HepG2 (cell line): ENCODE measurements at regions not wholly inside any gene's neighbourhood (a gene's known extent, or its start where the extent isn't known, plus 50 kb on each side); places are given as distances from the start of the nearest gene placed in this dataset.

Experiments used
- HDAC1 ChIP-seq: sonication (generic); formaldehyde crosslinking; IDR thresholded peaks from 2 replicates; pipeline ENCODE4 v1.5.1; 2020; ENCODE audit warnings: mild to moderate bottlenecking, missing genetic modification reagents
- HNRNPK ChIP-seq: fragments of 200-400 bp; formaldehyde crosslinking; IDR thresholded peaks from 2 replicates; pipeline ENCODE4 v1.6.1; 2018; ENCODE audit warnings: low read length, low read depth, moderate library complexity, mild to moderate bottlenecking; ENCODE audit not compliant: poor library complexity, severe bottlenecking
- HNRNPL ChIP-seq: fragments of 200-400 bp; formaldehyde crosslinking; IDR thresholded peaks from 2 replicates; pipeline ENCODE4 v1.6.1; 2017; ENCODE audit warnings: mild to moderate bottlenecking, low read depth, low read length
- IKZF1 ChIP-seq: fragments of 450-650 bp; IDR thresholded peaks from 2 replicates; pipeline ENCODE4 v1.7.1; 2016
- KDM2A ChIP-seq: sonication (generic); formaldehyde crosslinking; IDR thresholded peaks from 2 replicates; pipeline ENCODE4 v1.4.0; 2020; ENCODE audit warnings: low read depth, missing genetic modification reagents, borderline replicate concordance
- NR2C2 ChIP-seq: sonication (generic); formaldehyde crosslinking; IDR thresholded peaks from 2 replicates; pipeline ENCODE4 v1.4.0; 2020; ENCODE audit warnings: missing genetic modification reagents, mild to moderate bottlenecking, moderate library complexity, borderline replicate concordance
- NR2F1 ChIP-seq, 2 experiments: fragments of 450-650 bp in 1 of 2; formaldehyde crosslinking in 1 of 2; IDR thresholded peaks; 2 replicates each; pipeline versions ENCODE4 v1.5.0 to v1.6.1; 2016 to 2020; ENCODE audit warnings: mild to moderate bottlenecking in 1 of 2, missing compliant biosample characterization in 1 of 2, missing genetic modification reagents in 1 of 2, moderate library complexity in 1 of 2
- PHF20 ChIP-seq: sonication (generic); formaldehyde crosslinking; IDR thresholded peaks from 2 replicates; pipeline ENCODE4 v1.5.0; 2020; ENCODE audit warnings: mild to moderate bottlenecking, missing genetic modification reagents
- PLRG1 ChIP-seq: fragments of 450-650 bp; conservative IDR thresholded peaks from 2 replicates; pipeline ENCODE4 v1.6.1; 2016
- SRF ChIP-seq: IDR thresholded peaks from 2 replicates; pipeline ENCODE4 v1.6.1; 2011; ENCODE audit warnings: mild to moderate bottlenecking, low read depth, low read length, moderate library complexity
- TAF15 ChIP-seq: fragments of 200-400 bp; formaldehyde crosslinking; IDR thresholded peaks from one replicate; pipeline ENCODE4 v1.6.1; 2018; ENCODE audit warnings: mild to moderate bottlenecking, low read depth, low read length; ENCODE audit not compliant: poor library complexity, severe bottlenecking
- ZBTB21 ChIP-seq: sonication (generic); formaldehyde crosslinking; IDR thresholded peaks from 2 replicates; pipeline ENCODE4 v1.4.0; 2020; ENCODE audit warnings: missing genetic modification reagents
- ZBTB7A ChIP-seq: sonication (generic); formaldehyde crosslinking; IDR thresholded peaks from 2 replicates; pipeline ENCODE4 v1.8.0; 2022; ENCODE audit warnings: mild to moderate bottlenecking, missing genetic modification reagents
- ZC3H4 ChIP-seq: sonication (generic); formaldehyde crosslinking; IDR thresholded peaks from 2 replicates; pipeline ENCODE4 v1.4.0; 2020; ENCODE audit warnings: missing genetic modification reagents, borderline replicate concordance
- ZNF333 ChIP-seq: sonication (generic); formaldehyde crosslinking; IDR thresholded peaks from 2 replicates; pipeline ENCODE4 v1.4.0; 2020; ENCODE audit warnings: mild to moderate bottlenecking, missing genetic modification reagents, borderline replicate concordance
- ZNF354B ChIP-seq: sonication (generic); formaldehyde crosslinking; IDR thresholded peaks from 2 replicates; pipeline ENCODE4 v1.8.0; 2022; ENCODE audit warnings: mild to moderate bottlenecking, missing genetic modification reagents
- ZNF615 ChIP-seq: sonication (generic); formaldehyde crosslinking; IDR thresholded peaks from 2 replicates; pipeline ENCODE4 v1.5.0; 2020; ENCODE audit warnings: mild to moderate bottlenecking, missing genetic modification reagents, borderline replicate concordance
- ZNF629 ChIP-seq: sonication (generic); formaldehyde crosslinking; conservative IDR thresholded peaks from 2 replicates; pipeline ENCODE4 v1.5.0; 2020; ENCODE audit warnings: missing genetic modification reagents
- ZNF841 ChIP-seq: sonication (generic); formaldehyde crosslinking; IDR thresholded peaks from 2 replicates; pipeline ENCODE4 v1.8.1; 2023; ENCODE audit warnings: missing genetic modification reagents, borderline replicate concordance
- ZSCAN25 ChIP-seq: sonication (generic); formaldehyde crosslinking; IDR thresholded peaks from 2 replicates; pipeline ENCODE4 v1.8.0; 2022; ENCODE audit warnings: mild to moderate bottlenecking, missing genetic modification reagents
- ZSCAN31 ChIP-seq: sonication (generic); formaldehyde crosslinking; IDR thresholded peaks from 2 replicates; pipeline ENCODE4 v1.5.0; 2020; ENCODE audit warnings: low read depth, mild to moderate bottlenecking, missing genetic modification reagents
- TF ChIP-seq, protein P1 (sequence below): IDR thresholded peaks from 2 replicates; pipeline ENCODE4 v1.6.1; 2018; ENCODE audit warnings: missing genetic modification reagents, mild to moderate bottlenecking, missing compliant biosample characterization
- TF ChIP-seq, protein P2 (sequence below): sonication (generic); formaldehyde crosslinking; IDR thresholded peaks from 2 replicates; pipeline ENCODE4 v1.4.0; 2020; ENCODE audit warnings: mild to moderate bottlenecking, missing genetic modification reagents
- TF ChIP-seq, protein P3 (sequence below): sonication (generic); formaldehyde crosslinking; IDR thresholded peaks from 2 replicates; pipeline ENCODE4 v1.8.0; 2022; ENCODE audit warnings: missing genetic modification reagents, mild to moderate bottlenecking, moderate library complexity, borderline replicate concordance
- TF ChIP-seq, protein P4 (sequence below): sonication (generic); formaldehyde crosslinking; IDR thresholded peaks from 2 replicates; pipeline ENCODE4 v1.4.0; 2020; ENCODE audit warnings: missing genetic modification reagents, low read depth, mild to moderate bottlenecking, borderline replicate concordance

DNA sequence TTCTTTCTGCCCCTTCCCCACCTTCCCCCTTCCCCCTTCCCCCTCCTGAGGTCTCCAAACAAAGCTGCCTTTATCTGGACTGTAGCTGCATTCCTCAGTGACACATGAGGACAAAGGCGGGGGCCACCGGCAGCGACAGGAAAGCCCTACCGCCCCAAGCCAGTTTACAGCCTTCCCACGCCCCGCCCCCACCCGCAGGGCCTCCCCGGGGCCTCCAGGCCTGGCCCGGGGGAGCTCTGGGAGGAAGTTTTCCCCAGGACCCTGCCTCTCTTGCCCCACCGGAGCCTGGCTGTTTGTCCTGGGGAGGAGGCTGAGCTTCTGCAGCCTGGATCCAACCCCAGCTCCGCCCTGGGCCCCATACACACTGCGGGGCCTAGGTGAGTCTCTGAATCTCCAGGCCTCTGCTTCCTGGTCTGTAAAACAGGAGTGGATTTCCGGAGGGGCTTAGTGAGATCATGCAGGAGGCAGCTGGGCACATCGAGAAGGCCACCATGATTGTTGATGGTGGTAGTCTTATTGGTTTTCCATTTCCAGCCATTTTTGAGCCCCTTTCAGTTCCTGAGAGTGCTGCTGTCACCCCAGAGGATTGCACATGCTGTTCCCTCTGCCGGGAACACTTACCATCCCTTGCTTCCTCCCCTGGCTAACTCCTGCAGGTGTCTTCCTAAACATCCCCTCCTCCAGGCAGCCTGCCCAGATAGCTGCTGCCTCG is 130.7 kb downstream of the MN1 start (continued):
- TF ChIP-seq ZNF333 (CRISPR knock-in tag) (no peak), HNRNPK (no peak), ZNF841 (CRISPR knock-in tag) (no peak), HDAC1 (no peak), HNRNPL (no peak), IKZF1 (no peak), ZNF615 (CRISPR knock-in tag) (no peak), NR2F1 (CRISPR knock-in tag; IDR thresholded peaks at IDR 0.05) (no peak), ZBTB21 (CRISPR knock-in tag) (no peak), PLRG1 (no peak), KDM2A (no peak; the same call in 1 of the 2 replicates), ZNF629 (CRISPR knock-in tag) (no peak), NR2C2 (CRISPR knock-in tag) (no peak), ZNF354B (CRISPR knock-in tag) (no peak), SRF (no peak), TAF15 (no peak), ZSCAN25 (no peak), ZSCAN31 (CRISPR knock-in tag) (no peak), ZBTB7A (no peak), PHF20 (no peak), ZC3H4 (CRISPR knock-in tag) (no peak)
- TF ChIP-seq, protein P1, sequence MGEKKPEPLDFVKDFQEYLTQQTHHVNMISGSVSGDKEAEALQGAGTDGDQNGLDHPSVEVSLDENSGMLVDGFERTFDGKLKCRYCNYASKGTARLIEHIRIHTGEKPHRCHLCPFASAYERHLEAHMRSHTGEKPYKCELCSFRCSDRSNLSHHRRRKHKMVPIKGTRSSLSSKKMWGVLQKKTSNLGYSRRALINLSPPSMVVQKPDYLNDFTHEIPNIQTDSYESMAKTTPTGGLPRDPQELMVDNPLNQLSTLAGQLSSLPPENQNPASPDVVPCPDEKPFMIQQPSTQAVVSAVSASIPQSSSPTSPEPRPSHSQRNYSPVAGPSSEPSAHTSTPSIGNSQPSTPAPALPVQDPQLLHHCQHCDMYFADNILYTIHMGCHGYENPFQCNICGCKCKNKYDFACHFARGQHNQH (CRISPR knock-in tag): no peak
- TF ChIP-seq, protein P2, sequence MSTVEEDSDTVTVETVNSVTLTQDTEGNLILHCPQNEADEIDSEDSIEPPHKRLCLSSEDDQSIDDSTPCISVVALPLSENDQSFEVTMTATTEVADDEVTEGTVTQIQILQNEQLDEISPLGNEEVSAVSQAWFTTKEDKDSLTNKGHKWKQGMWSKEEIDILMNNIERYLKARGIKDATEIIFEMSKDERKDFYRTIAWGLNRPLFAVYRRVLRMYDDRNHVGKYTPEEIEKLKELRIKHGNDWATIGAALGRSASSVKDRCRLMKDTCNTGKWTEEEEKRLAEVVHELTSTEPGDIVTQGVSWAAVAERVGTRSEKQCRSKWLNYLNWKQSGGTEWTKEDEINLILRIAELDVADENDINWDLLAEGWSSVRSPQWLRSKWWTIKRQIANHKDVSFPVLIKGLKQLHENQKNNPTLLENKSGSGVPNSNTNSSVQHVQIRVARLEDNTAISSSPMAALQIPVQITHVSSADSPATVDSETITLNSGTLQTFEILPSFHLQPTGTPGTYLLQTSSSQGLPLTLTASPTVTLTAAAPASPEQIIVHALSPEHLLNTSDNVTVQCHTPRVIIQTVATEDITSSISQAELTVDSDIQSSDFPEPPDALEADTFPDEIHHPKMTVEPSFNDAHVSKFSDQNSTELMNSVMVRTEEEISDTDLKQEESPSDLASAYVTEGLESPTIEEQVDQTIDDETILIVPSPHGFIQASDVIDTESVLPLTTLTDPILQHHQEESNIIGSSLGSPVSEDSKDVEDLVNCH (CRISPR knock-in tag): no peak
- TF ChIP-seq, protein P3, sequence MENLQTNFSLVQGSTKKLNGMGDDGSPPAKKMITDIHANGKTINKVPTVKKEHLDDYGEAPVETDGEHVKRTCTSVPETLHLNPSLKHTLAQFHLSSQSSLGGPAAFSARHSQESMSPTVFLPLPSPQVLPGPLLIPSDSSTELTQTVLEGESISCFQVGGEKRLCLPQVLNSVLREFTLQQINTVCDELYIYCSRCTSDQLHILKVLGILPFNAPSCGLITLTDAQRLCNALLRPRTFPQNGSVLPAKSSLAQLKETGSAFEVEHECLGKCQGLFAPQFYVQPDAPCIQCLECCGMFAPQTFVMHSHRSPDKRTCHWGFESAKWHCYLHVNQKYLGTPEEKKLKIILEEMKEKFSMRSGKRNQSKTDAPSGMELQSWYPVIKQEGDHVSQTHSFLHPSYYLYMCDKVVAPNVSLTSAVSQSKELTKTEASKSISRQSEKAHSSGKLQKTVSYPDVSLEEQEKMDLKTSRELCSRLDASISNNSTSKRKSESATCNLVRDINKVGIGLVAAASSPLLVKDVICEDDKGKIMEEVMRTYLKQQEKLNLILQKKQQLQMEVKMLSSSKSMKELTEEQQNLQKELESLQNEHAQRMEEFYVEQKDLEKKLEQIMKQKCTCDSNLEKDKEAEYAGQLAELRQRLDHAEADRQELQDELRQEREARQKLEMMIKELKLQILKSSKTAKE (CRISPR knock-in tag): no peak
- TF ChIP-seq, protein P4, sequence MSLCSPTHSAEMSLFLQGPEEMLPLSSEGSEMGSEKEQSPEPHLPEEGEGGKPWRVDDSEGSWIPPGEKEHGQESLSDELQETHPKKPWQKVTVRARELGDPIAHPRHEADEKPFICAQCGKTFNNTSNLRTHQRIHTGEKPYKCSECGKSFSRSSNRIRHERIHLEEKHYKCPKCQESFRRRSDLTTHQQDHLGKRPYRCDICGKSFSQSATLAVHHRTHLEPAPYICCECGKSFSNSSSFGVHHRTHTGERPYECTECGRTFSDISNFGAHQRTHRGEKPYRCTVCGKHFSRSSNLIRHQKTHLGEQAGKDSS: no peak
